ENCODE measurements at regions not wholly inside any gene's neighbourhood (a gene's known extent, or its start where the extent isn't known, plus 50 kb on each side); places are given as distances from the start of the nearest gene placed in this dataset.

GRCh38 chr14:65279510-65279909, 133.0 kb upstream of the FUT8 start:
- intact Hi-C loops (cut with DNase I; ENCODE audit: low total_unique reads), result no loop called here
- no peaks in the 10 kb centered on the region for H3K4me1 ChIP-seq
- no peaks in the 10 kb centered on the region for H3K36me3 ChIP-seq
- no peaks in the 10 kb centered on the region for H3K9me3 ChIP-seq
- no peak overlapping the region for H3K27ac ChIP-seq
- no peaks in the 10 kb centered on the region for H3K27me3 ChIP-seq
- no peak for DNase-seq
- no peak for TF ChIP-seq POLR2A (IDR thresholded peaks at IDR 0.05)
- no peak for TF ChIP-seq CTCF (IDR thresholded peaks at IDR 0.05)
- H3K4me3 ChIP-seq, result no peak overlapping the region

- intact Hi-C loops (cut with DNase I; ENCODE audit: low total_unique reads), result no loop called here
- H3K36me3 ChIP-seq, result no peaks in the 10 kb centered on the region
- no peaks in the 10 kb centered on the region for H3K4me1 ChIP-seq
- H3K4me3 ChIP-seq, result no peak overlapping the region
- DNase-seq, result no peak
- no peak overlapping the region for H3K27ac ChIP-seq
- H3K27me3 ChIP-seq, result no peaks in the 10 kb centered on the region
- TF ChIP-seq CTCF (IDR thresholded peaks at IDR 0.05), result no peak
- no peak for TF ChIP-seq POLR2A (IDR thresholded peaks at IDR 0.05)
- H3K9me3 ChIP-seq, result no peaks in the 10 kb centered on the region
These were observed 132.6 kb upstream of the FUT8 start for GRCh38 chr14:65279958-65280357.

- H3K9me3 ChIP-seq, result no peaks in the 10 kb centered on the region
- H3K36me3 ChIP-seq, result no peaks in the 10 kb centered on the region
- H3K4me1 ChIP-seq, result no peaks in the 10 kb centered on the region
- no peak overlapping the region for H3K27ac ChIP-seq
- no peak overlapping the region for H3K4me3 ChIP-seq
- H3K27me3 ChIP-seq, result no peaks in the 10 kb centered on the region
- TF ChIP-seq POLR2A (IDR thresholded peaks at IDR 0.05), result no peak
- intact Hi-C loops (cut with DNase I; ENCODE audit: low total_unique reads), result no loop called here
- DNase-seq, result no peak
These were observed 131.9 kb upstream of the FUT8 start for GRCh38 chr14:65280653-65281052.

GRCh38 chr14:65281991-65282895, 130.3 kb upstream of the FUT8 start:
- intact Hi-C loops (cut with DNase I; ENCODE audit: low total_unique reads), result no loop called here
- Histone ChIP-seq H3K36me3 (no peaks in the 10 kb centered on the region), H3K27me3 (no peaks in the 10 kb centered on the region), H3K4me1 (no peaks in the 10 kb centered on the region), H3K9me3 (no peaks in the 10 kb centered on the region), H3K27ac (peak overlapping the region in 1 of 2 donors; percentile 51), H3K4me3 (peak overlapping the region; percentile 2 to 17)
- DNase-seq, result no peak
- TF ChIP-seq CTCF (IDR thresholded peaks at IDR 0.05) (no peak), POLR2A (IDR thresholded peaks at IDR 0.05) (no peak)

GRCh38 chr14:65282896-65283253, 129.7 kb upstream of the FUT8 start:
- Histone ChIP-seq H3K27me3 (no peaks in the 10 kb centered on the region), H3K4me3 (peak overlapping the region; percentile 2 to 17), H3K27ac (peak overlapping the region in 1 of 2 donors; percentile 51), H3K36me3 (no peaks in the 10 kb centered on the region), H3K9me3 (no peaks in the 10 kb centered on the region), H3K4me1 (no peaks in the 10 kb centered on the region)
- intact Hi-C loops (cut with DNase I; ENCODE audit: low total_unique reads), result no loop called here
- TF ChIP-seq CTCF (IDR thresholded peaks at IDR 0.05), result no peak
- TF ChIP-seq POLR2A (IDR thresholded peaks at IDR 0.05), result no peak
- no peak for DNase-seq
